DOHH2 (cell line): ENCODE measurements at regions not wholly inside any gene's neighbourhood (a gene's known extent, or its start where the extent isn't known, plus 50 kb on each side); places are given as distances from the start of the nearest gene placed in this dataset.

Experiments used
- H3F3A ChIP-seq: fragments of 200-600 bp; sonication (generic), shearing (Covaris generic); 2 replicates; pipeline ENCODE4 v1.6.0; 2016; ENCODE audit warnings: antibody characterized with exemption, mild to moderate bottlenecking; ENCODE audit not compliant: control insufficient read depth, insufficient read depth
- H3K27ac ChIP-seq: fragments of 200-600 bp; sonication (generic); 2 replicates; pipeline ENCODE4 v1.5.1; 2014; ENCODE audit warnings: low read depth, mild to moderate bottlenecking, low read length, moderate library complexity
- H3K27me3 ChIP-seq: fragments of 200-600 bp; sonication (generic); 2 replicates; pipeline ENCODE4 v1.6.1; 2014; ENCODE audit warnings: mild to moderate bottlenecking, low read length, mixed read lengths; ENCODE audit not compliant: control insufficient read depth
- H3K36me3 ChIP-seq: fragments of 200-600 bp; sonication (generic); 2 replicates; pipeline ENCODE4 v1.6.1; 2014; ENCODE audit warnings: mild to moderate bottlenecking, low read length, moderate library complexity, mixed read lengths; ENCODE audit not compliant: control insufficient read depth
- H3K4me1 ChIP-seq: fragments of 200-600 bp; sonication (generic); 2 replicates; pipeline ENCODE4 v1.6.1; 2014; ENCODE audit warnings: mild to moderate bottlenecking, low read length, mixed read lengths; ENCODE audit not compliant: control insufficient read depth
- H3K4me2 ChIP-seq: fragments of 200-600 bp; sonication (generic); 2 replicates; pipeline ENCODE4 v1.6.0; 2014; ENCODE audit warnings: mild to moderate bottlenecking, low read length, moderate library complexity
- H3K4me3 ChIP-seq: fragments of 200-600 bp; sonication (generic); 2 replicates; pipeline ENCODE4 v1.5.1; 2014; ENCODE audit warnings: mild to moderate bottlenecking, low read length, mixed read lengths
- H3K79me2 ChIP-seq: fragments of 200-600 bp; sonication (generic); 2 replicates; pipeline ENCODE4 v1.6.1; 2014; ENCODE audit warnings: mild to moderate bottlenecking, low read length, mixed read lengths; ENCODE audit not compliant: control insufficient read depth
- H3K9me2 ChIP-seq: fragments of 200-600 bp; sonication (generic); replicated peaks from 2 replicates; pipeline ENCODE4 v1.6.1; 2014; ENCODE audit warnings: mild to moderate bottlenecking, low read length, mixed read lengths; ENCODE audit not compliant: control insufficient read depth
- H3K9me3 ChIP-seq: fragments of 200-600 bp; sonication (generic); 2 replicates; pipeline ENCODE4 v1.6.1; 2014; ENCODE audit warnings: antibody characterized with exemption, low read length, mixed read lengths; ENCODE audit not compliant: control insufficient read depth, insufficient read depth
- H4K20me1 ChIP-seq: fragments of 200-600 bp; sonication (generic); 2 replicates; pipeline ENCODE4 v1.6.0; 2014; ENCODE audit warnings: low read depth, mild to moderate bottlenecking, antibody characterized with exemption, low read length, moderate library complexity; ENCODE audit not compliant: control insufficient read depth, insufficient read depth
- EZH2phosphoT487 ChIP-seq: fragments of 200-600 bp; sonication (generic); IDR thresholded peaks from 2 replicates; pipeline ENCODE4 v1.6.1; 2017; ENCODE audit warnings: borderline replicate concordance, mild to moderate bottlenecking, antibody characterized with exemption, low read length, moderate library complexity, mixed read lengths
- TF ChIP-seq, protein P1 (sequence below): fragments of 200-600 bp; sonication (generic); IDR thresholded peaks from one replicate; pipeline ENCODE4 v1.5.1; 2014; ENCODE audit warnings: antibody characterized with exemption, mild to moderate bottlenecking, low read depth, low read length; ENCODE audit not compliant: poor library complexity, severe bottlenecking

GRCh38 chr5:3337812-3338541 is 257.7 kb upstream of the IRX1 start:
- no peak overlapping the region for H3K27ac ChIP-seq
- no peaks in the 10 kb centered on the region for H3K9me2 ChIP-seq
- H3K27me3 ChIP-seq: no peaks in the 10 kb centered on the region
- peaks cover 21% of the 10 kb centered on the region; the same call in 1 of the 2 replicates for H3K9me3 ChIP-seq
- TF ChIP-seq, protein P1, sequence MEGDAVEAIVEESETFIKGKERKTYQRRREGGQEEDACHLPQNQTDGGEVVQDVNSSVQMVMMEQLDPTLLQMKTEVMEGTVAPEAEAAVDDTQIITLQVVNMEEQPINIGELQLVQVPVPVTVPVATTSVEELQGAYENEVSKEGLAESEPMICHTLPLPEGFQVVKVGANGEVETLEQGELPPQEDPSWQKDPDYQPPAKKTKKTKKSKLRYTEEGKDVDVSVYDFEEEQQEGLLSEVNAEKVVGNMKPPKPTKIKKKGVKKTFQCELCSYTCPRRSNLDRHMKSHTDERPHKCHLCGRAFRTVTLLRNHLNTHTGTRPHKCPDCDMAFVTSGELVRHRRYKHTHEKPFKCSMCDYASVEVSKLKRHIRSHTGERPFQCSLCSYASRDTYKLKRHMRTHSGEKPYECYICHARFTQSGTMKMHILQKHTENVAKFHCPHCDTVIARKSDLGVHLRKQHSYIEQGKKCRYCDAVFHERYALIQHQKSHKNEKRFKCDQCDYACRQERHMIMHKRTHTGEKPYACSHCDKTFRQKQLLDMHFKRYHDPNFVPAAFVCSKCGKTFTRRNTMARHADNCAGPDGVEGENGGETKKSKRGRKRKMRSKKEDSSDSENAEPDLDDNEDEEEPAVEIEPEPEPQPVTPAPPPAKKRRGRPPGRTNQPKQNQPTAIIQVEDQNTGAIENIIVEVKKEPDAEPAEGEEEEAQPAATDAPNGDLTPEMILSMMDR: no peak
- no peak for TF ChIP-seq EZH2phosphoT487
- no peak overlapping the region for H3K4me2 ChIP-seq
- no peak overlapping the region for H3K4me3 ChIP-seq
- H3F3A ChIP-seq: no peaks in the 10 kb centered on the region
- H3K79me2 ChIP-seq: no peaks in the 10 kb centered on the region
- no peaks in the 10 kb centered on the region for H3K4me1 ChIP-seq
- no peaks in the 10 kb centered on the region for H4K20me1 ChIP-seq
- no peaks in the 10 kb centered on the region for H3K36me3 ChIP-seq

- H3K79me2 ChIP-seq: no peaks in the 10 kb centered on the region
- TF ChIP-seq EZH2phosphoT487: no peak
- TF ChIP-seq, protein P1: no peak
- H3K27ac ChIP-seq: no peak overlapping the region
- no peak overlapping the region for H3K4me2 ChIP-seq
- H3K9me2 ChIP-seq: no peaks in the 10 kb centered on the region
- no peaks in the 10 kb centered on the region for H3F3A ChIP-seq
- H4K20me1 ChIP-seq: no peaks in the 10 kb centered on the region
- peaks cover 24% of the 10 kb centered on the region; the same call in 1 of the 2 replicates for H3K9me3 ChIP-seq
- no peaks in the 10 kb centered on the region for H3K4me1 ChIP-seq
- H3K27me3 ChIP-seq: no peaks in the 10 kb centered on the region
- no peak overlapping the region for H3K4me3 ChIP-seq
- H3K36me3 ChIP-seq: no peaks in the 10 kb centered on the region
These were observed 259.0 kb upstream of the IRX1 start for GRCh38 chr5:3336666-3337065.

DNA sequence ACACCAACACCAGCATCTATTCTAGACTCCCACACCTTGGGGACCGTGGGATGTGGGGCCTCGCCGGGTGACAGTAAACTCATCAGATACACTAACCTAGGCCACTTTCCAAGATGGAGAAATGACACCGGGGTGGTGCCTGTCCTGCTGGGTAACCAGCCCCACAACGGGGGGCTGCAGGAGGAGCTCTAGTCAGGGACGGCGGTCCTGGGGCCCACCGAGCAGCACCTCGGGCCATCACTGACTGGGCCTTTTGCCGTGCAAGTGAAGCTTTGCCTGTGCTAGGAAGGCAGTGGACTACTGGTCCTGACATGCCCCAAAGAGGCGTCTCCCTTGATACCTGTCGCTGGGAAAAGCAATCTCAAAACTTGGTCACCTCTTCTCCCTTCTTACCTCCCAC is 260.3 kb upstream of the IRX1 start:
- no peak overlapping the region for H3K27ac ChIP-seq
- TF ChIP-seq, protein P1: no peak
- TF ChIP-seq EZH2phosphoT487: no peak

More for the DNA sequence above, 260.3 kb upstream of the IRX1 start:
- no peaks in the 10 kb centered on the region for H3K79me2 ChIP-seq
- H3K36me3 ChIP-seq: no peaks in the 10 kb centered on the region
- peaks cover 22% of the 10 kb centered on the region; the same call in 1 of the 2 replicates for H3K9me3 ChIP-seq
- H3K4me2 ChIP-seq: no peak overlapping the region
- no peaks in the 10 kb centered on the region for H3K4me1 ChIP-seq
- no peak overlapping the region for H3K4me3 ChIP-seq
- no peaks in the 10 kb centered on the region for H3K27me3 ChIP-seq
- H3F3A ChIP-seq: no peaks in the 10 kb centered on the region
- no peaks in the 10 kb centered on the region for H4K20me1 ChIP-seq
- no peaks in the 10 kb centered on the region for H3K9me2 ChIP-seq
